H1 (cell line): ENCODE measurements at regions not wholly inside any gene's neighbourhood (a gene's known extent, or its start where the extent isn't known, plus 50 kb on each side); places are given as distances from the start of the nearest gene placed in this dataset.

ENCODE experiments used
- CTCF ChIA-PET: fragments of 300-600 bp; sonication (Branson Sonifier 250); formaldehyde crosslinking; loops from one replicate; lab custom pipeline; 2021; ENCODE audit not compliant: partially characterized antibody; lab: Charles Lee
- POLR2A ChIA-PET: fragments of 300-600 bp; sonication (Branson Sonifier 250); formaldehyde crosslinking; loops from one replicate; lab custom pipeline; 2021; ENCODE audit warnings: inconsistent platforms; ENCODE audit not compliant: partially characterized antibody; lab: Charles Lee
- DNase-seq, 2 experiments: peaks; one replicate each; pipeline versions ENCODE4 v3.0.0 to v3.0.0-alpha.2; 2010 to 2022; ENCODE audit warnings: low spot score in 2 of 2, low read depth in 1 of 2, mixed read lengths in 1 of 2
- FAIRE-seq: peaks from 2 replicates; lab custom pipeline; 2011; peaks lifted over from hg19 to GRCh38; lab: Jason Lieb, UNC
- H2AFZ ChIP-seq: 2 replicates; pipeline ENCODE4 v1.8.1; 2012; ENCODE audit warnings: low read length, inconsistent platforms
- H2AK5ac ChIP-seq: 2 replicates; pipeline ENCODE4 v1.6.1; 2013; ENCODE audit warnings: low read depth, low read length
- H2BK120ac ChIP-seq: replicated peaks from 2 replicates; pipeline ENCODE3; 2013; ENCODE audit warnings: low read depth, low read length, inconsistent platforms
- H2BK12ac ChIP-seq: 2 replicates; pipeline ENCODE4 v1.6.1; 2013; ENCODE audit warnings: low read depth, low read length
- H2BK15ac ChIP-seq: 2 replicates; pipeline ENCODE4 v1.6.1; 2013; ENCODE audit warnings: low read length
- H2BK20ac ChIP-seq: 2 replicates; pipeline ENCODE4 v1.6.1; 2013; ENCODE audit warnings: low read length
- H2BK5ac ChIP-seq: 2 replicates; pipeline ENCODE4 v1.6.1; 2013; ENCODE audit warnings: low read depth, low read length
- H3K14ac ChIP-seq: 2 replicates; pipeline ENCODE4 v1.6.1; 2013; ENCODE audit warnings: inconsistent platforms; ENCODE audit not compliant: insufficient read length
- H3K18ac ChIP-seq: 2 replicates; pipeline ENCODE4 v1.6.1; 2013; ENCODE audit warnings: low read length; ENCODE audit errors: extremely low read depth
- H3K23ac ChIP-seq: 2 replicates; pipeline ENCODE4 v1.6.1; 2013; ENCODE audit warnings: inconsistent platforms; ENCODE audit not compliant: insufficient read length
- H3K23me2 ChIP-seq: 2 replicates; pipeline ENCODE4 v1.6.1; 2013; ENCODE audit warnings: low read depth, low read length
- H3K27ac ChIP-seq: 2 replicates; pipeline ENCODE4 v1.6.1; 2011; ENCODE audit warnings: low read depth, low read length, inconsistent platforms
- H3K27me3 ChIP-seq, 4 experiments: replicated peaks in 1 of 4; 1 replicate in 1 of 4; 2 replicates in 3 of 4; pipeline versions ENCODE4 v1.6.1 to v1.8.1; 2011 to 2013; ENCODE audit warnings: low read length in 3 of 4, mild to moderate bottlenecking in 3 of 4, inconsistent platforms in 2 of 4, mixed read lengths in 2 of 4, moderate library complexity in 1 of 4; ENCODE audit not compliant: control insufficient read depth in 3 of 4, insufficient read depth in 3 of 4; ENCODE audit errors: extremely low read depth in 1 of 4
- H3K36me3 ChIP-seq, 4 experiments: 2 replicates each; pipeline versions ENCODE4 v1.6.1 to v1.8.1; 2011 to 2013; ENCODE audit warnings: mild to moderate bottlenecking in 4 of 4, low read length in 3 of 4, moderate library complexity in 2 of 4, control low read depth in 1 of 4, inconsistent platforms in 1 of 4; ENCODE audit not compliant: insufficient read depth in 4 of 4, control insufficient read depth in 2 of 4
- H3K4ac ChIP-seq: replicated peaks from 2 replicates; pipeline ENCODE3; 2013; ENCODE audit warnings: low read length, low read depth, mixed read lengths, inconsistent platforms; ENCODE audit not compliant: insufficient read length
- H3K4me1 ChIP-seq, 4 experiments: replicated peaks in 1 of 4; 1 replicate in 1 of 4; 2 replicates in 3 of 4; pipeline versions ENCODE4 v1.6.1 to v1.8.1; 2011 to 2013; ENCODE audit warnings: low read length in 3 of 4, inconsistent platforms in 2 of 4, mixed read lengths in 1 of 4; ENCODE audit not compliant: insufficient read depth in 4 of 4, control insufficient read depth in 3 of 4
- H3K4me2 ChIP-seq, 2 experiments: 2 replicates each; pipeline versions ENCODE4 v1.6.1 to v1.8.1; 2011 to 2013; ENCODE audit warnings: low read depth in 2 of 2, low read length in 2 of 2, control low read depth in 1 of 2, inconsistent platforms in 1 of 2, mild to moderate bottlenecking in 1 of 2; ENCODE audit not compliant: insufficient read depth in 1 of 2
- H3K4me3 ChIP-seq, 4 experiments: fragments of 200-600, 300-600 bp in 1 of 4; sonication (generic), shearing (Covaris generic), sonication (Bioruptor Twin) in 1 of 4; 2 replicates each; pipeline versions ENCODE4 v1.5.1 to v1.8.1; 2011 to 2016; ENCODE audit warnings: low read length in 4 of 4, low read depth in 3 of 4, control low read depth in 2 of 4, inconsistent platforms in 2 of 4, mild to moderate bottlenecking in 2 of 4, mixed read lengths in 1 of 4, moderate library complexity in 1 of 4; ENCODE audit not compliant: insufficient read depth in 2 of 4; ENCODE audit errors: extremely low read depth in 1 of 4
- H3K56ac ChIP-seq: replicated peaks from 2 replicates; pipeline ENCODE3; 2013; ENCODE audit warnings: low read depth, mild to moderate bottlenecking, mixed read lengths, low read length, inconsistent platforms; ENCODE audit not compliant: insufficient read length
- H3K79me1 ChIP-seq: 2 replicates; pipeline ENCODE4 v1.6.1; 2013; ENCODE audit warnings: low read depth, low read length, control low read depth
- H3K79me2 ChIP-seq, 2 experiments: 2 replicates each; pipeline versions ENCODE4 v1.6.1 to v1.8.1; 2012 to 2013; ENCODE audit warnings: low read length in 2 of 2, mild to moderate bottlenecking in 2 of 2, inconsistent platforms in 1 of 2; ENCODE audit not compliant: insufficient read depth in 2 of 2, control insufficient read depth in 1 of 2
- H3K9ac ChIP-seq, 4 experiments: replicated peaks in 1 of 4; 1 replicate in 1 of 4; 2 replicates in 3 of 4; pipeline versions ENCODE4 v1.6.1 to v1.8.1; 2011 to 2013; ENCODE audit warnings: low read depth in 3 of 4, low read length in 3 of 4, control low read depth in 2 of 4, mild to moderate bottlenecking in 2 of 4, moderate library complexity in 2 of 4, inconsistent platforms in 1 of 4; ENCODE audit errors: extremely low read depth in 1 of 4
- H3K9me3 ChIP-seq, 2 experiments: 2 replicates each; pipeline versions ENCODE4 v1.6.1 to v1.8.1; 2012 to 2013; ENCODE audit warnings: mild to moderate bottlenecking in 2 of 2, moderate library complexity in 2 of 2, control low read depth in 1 of 2, inconsistent platforms in 1 of 2, low read depth in 1 of 2, low read length in 1 of 2, mixed read lengths in 1 of 2; ENCODE audit not compliant: insufficient read depth in 2 of 2
- H4K20me1 ChIP-seq, 2 experiments: replicated peaks in 1 of 2; 2 replicates each; pipeline versions ENCODE3 to v1.8.1; 2011 to 2013; ENCODE audit warnings: inconsistent platforms in 2 of 2, low read length in 2 of 2, mild to moderate bottlenecking in 1 of 2; ENCODE audit not compliant: insufficient read depth in 2 of 2, control insufficient read depth in 1 of 2
- H4K5ac ChIP-seq: 2 replicates; pipeline ENCODE4 v1.6.1; 2013; ENCODE audit warnings: low read length, low read depth, mixed read lengths, inconsistent platforms; ENCODE audit not compliant: insufficient read length
- H4K8ac ChIP-seq: 2 replicates; pipeline ENCODE4 v1.8.0; 2013; ENCODE audit warnings: mild to moderate bottlenecking, moderate library complexity, low read length, inconsistent platforms; ENCODE audit not compliant: insufficient read depth; ENCODE audit errors: extremely low read depth
- H4K91ac ChIP-seq: replicated peaks from 2 replicates; pipeline ENCODE3; 2013; ENCODE audit warnings: low read length, mixed read lengths, inconsistent platforms; ENCODE audit not compliant: insufficient read length
- CEBPB ChIP-seq: IDR thresholded peaks from 2 replicates; pipeline ENCODE4 v1.6.1; 2012; ENCODE audit warnings: low read depth, low read length
- CHD2 ChIP-seq: IDR thresholded peaks from 2 replicates; pipeline ENCODE4 v1.6.1; 2012; ENCODE audit warnings: low read length, improper control_type of control experiment
- EP300 ChIP-seq, 2 experiments: IDR thresholded peaks; 1 replicate in 1 of 2; 2 replicates in 1 of 2; pipeline ENCODE4 v1.6.1; 2011 to 2012; ENCODE audit warnings: low read depth in 2 of 2, low read length in 2 of 2, mild to moderate bottlenecking in 2 of 2, borderline replicate concordance in 1 of 2, inconsistent platforms in 1 of 2, moderate library complexity in 1 of 2
- GABPA ChIP-seq: IDR thresholded peaks from 2 replicates; pipeline ENCODE4 v1.6.1; 2011; ENCODE audit warnings: mild to moderate bottlenecking, low read length, moderate library complexity, borderline replicate concordance; ENCODE audit not compliant: insufficient read depth
- HDAC2 ChIP-seq, 2 experiments: fragments of 300-600 bp in 1 of 2; sonication (generic) in 1 of 2; IDR thresholded peaks; 2 replicates each; pipeline ENCODE4 v1.6.1; 2011 to 2012; ENCODE audit warnings: low read depth in 2 of 2, low read length in 2 of 2, mild to moderate bottlenecking in 2 of 2, moderate library complexity in 2 of 2, borderline replicate concordance in 1 of 2, inconsistent platforms in 1 of 2
- JUN ChIP-seq: IDR thresholded peaks from 2 replicates; pipeline ENCODE4 v1.6.1; 2011; ENCODE audit warnings: low read depth, mild to moderate bottlenecking, improper control_type of control experiment, low read length
- MAFK ChIP-seq: IDR thresholded peaks from 2 replicates; pipeline ENCODE4 v1.6.1; 2012; ENCODE audit warnings: low read depth, mild to moderate bottlenecking, improper control_type of control experiment, low read length
- PHF8 ChIP-seq: fragments of 200-600 bp; sonication (generic); conservative IDR thresholded peaks from 2 replicates; pipeline ENCODE4 v1.7.1; 2012; ENCODE audit warnings: low read depth, mild to moderate bottlenecking, inconsistent platforms, low read length, moderate library complexity
- SIN3A ChIP-seq, 2 experiments: IDR thresholded peaks in 1 of 2; conservative IDR thresholded peaks in 1 of 2; 2 replicates each; pipeline ENCODE4 v1.6.1; 2011 to 2012; ENCODE audit warnings: low read length in 2 of 2, improper control_type of control experiment in 1 of 2, low read depth in 1 of 2, mild to moderate bottlenecking in 1 of 2
- SIX5 ChIP-seq: IDR thresholded peaks from 2 replicates; pipeline ENCODE4 v1.6.1; 2011; ENCODE audit warnings: mild to moderate bottlenecking, low read depth, low read length
- SRF ChIP-seq: IDR thresholded peaks from 2 replicates; pipeline ENCODE4 v1.6.1; 2011; ENCODE audit warnings: mild to moderate bottlenecking, low read depth, low read length, moderate library complexity
- TAF1 ChIP-seq: IDR thresholded peaks from 2 replicates; pipeline ENCODE4 v1.6.1; 2011; ENCODE audit warnings: mild to moderate bottlenecking, low read depth, low read length
- TCF12 ChIP-seq: IDR thresholded peaks from 2 replicates; pipeline ENCODE4 v1.6.1; 2011; ENCODE audit warnings: low read depth, mild to moderate bottlenecking, low read length
- YY1 ChIP-seq: IDR thresholded peaks from 2 replicates; pipeline ENCODE4 v1.6.1; 2011; ENCODE audit warnings: low read depth, mild to moderate bottlenecking, low read length
- WGBS, 2 experiments: shearing (Covaris generic) in 1 of 2; methylation state at CpG; one replicate each; pipeline versions ENCODE4 v1.1.6 to v1.1.7; 2013 to 2015; ENCODE audit warnings: low lambda C conversion rate in 2 of 2, mixed read lengths in 2 of 2, inconsistent platforms in 1 of 2, low coverage in 1 of 2, missing lambda C conversion rate in 1 of 2; ENCODE audit not compliant: insufficient replicate concordance in 2 of 2, insufficient coverage in 1 of 2, insufficient read length in 1 of 2; ENCODE audit errors: extremely low coverage in 1 of 2, missing lambda C conversion rate in 1 of 2; 5-methylcytosine and 5-hydroxymethylcytosine counted together
- TF ChIP-seq, protein P1 (sequence below): IDR thresholded peaks from 2 replicates; pipeline ENCODE4 v1.6.1; 2011; ENCODE audit warnings: low read depth, mild to moderate bottlenecking, low read length; ENCODE audit not compliant: insufficient read depth

DNA sequence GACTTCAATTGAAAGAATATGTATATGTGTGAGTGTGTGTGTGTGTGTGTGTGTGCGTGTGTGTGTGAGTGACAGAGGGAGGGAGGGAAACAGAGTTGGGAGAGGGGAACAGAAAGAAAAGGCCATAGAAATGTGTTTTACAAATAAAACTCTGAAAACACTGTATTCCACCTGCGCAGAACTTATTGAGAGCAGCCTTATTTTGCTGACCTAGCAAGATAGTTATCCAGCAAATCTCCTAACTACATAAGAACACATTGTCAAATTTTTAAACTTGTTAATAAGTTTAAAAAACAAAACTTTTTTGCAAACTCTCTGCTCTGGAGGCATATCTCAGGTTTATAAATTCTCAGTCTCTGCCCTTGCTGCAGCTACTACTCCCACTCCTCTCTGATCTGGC, 217.9 kb upstream of the NOCT start:
- FAIRE-seq (no peak), DNase-seq (no peak)
- H2BK20ac ChIP-seq: no peak overlapping the region
- no peak overlapping the region for H3K9ac ChIP-seq
- no peaks in the 10 kb centered on the region for H3K4me1 ChIP-seq
- POLR2A ChIA-PET: no interaction called here
- H4K5ac ChIP-seq: no peak overlapping the region
- no peak overlapping the region for H2AK5ac ChIP-seq
- H2BK120ac ChIP-seq: no peak overlapping the region
- H3K9me3 ChIP-seq: no peaks in the 10 kb centered on the region
- H3K4me2 ChIP-seq: no peak overlapping the region
- H3K14ac ChIP-seq: no peak overlapping the region
- no peaks in the 10 kb centered on the region for H3K23me2 ChIP-seq
- H2BK15ac ChIP-seq: no peak overlapping the region
- H4K91ac ChIP-seq: no peak overlapping the region
- CTCF ChIA-PET: no interaction called here
- WGBS, 2 experiments: 84% methylated on average over 2 of the region's 2 CpGs; no CpG with 5 or more reads in 1 of the 2 experiments
- H2BK12ac ChIP-seq: no peak overlapping the region
- no peaks in the 10 kb centered on the region for H3K36me3 ChIP-seq
- no peak overlapping the region for H2BK5ac ChIP-seq
- no peak overlapping the region for H3K4me3 ChIP-seq
- no peak overlapping the region for H3K4ac ChIP-seq
- H4K8ac ChIP-seq: no peak overlapping the region
- no peaks in the 10 kb centered on the region for H3K79me1 ChIP-seq
- no peak overlapping the region for H2AFZ ChIP-seq
- H3K56ac ChIP-seq: no peak overlapping the region
- H3K27ac ChIP-seq: no peak overlapping the region
- H3K27me3 ChIP-seq: peaks cover 0 to 1% (median 0%) of the 10 kb centered on the region in 4 experiments; a peak in 1 of 7 replicates
- H3K18ac ChIP-seq: no peak overlapping the region
- no peak overlapping the region for H3K23ac ChIP-seq
- H3K79me2 ChIP-seq: no peaks in the 10 kb centered on the region
- H4K20me1 ChIP-seq: no peaks in the 10 kb centered on the region
- no peak for TF ChIP-seq TAF1
- no peak for TF ChIP-seq GABPA
- TF ChIP-seq CEBPB: no peak
- TF ChIP-seq PHF8: no peak
- TF ChIP-seq SIN3A (conservative IDR thresholded peaks at IDR 0.05 in 1 of 2, IDR thresholded peaks at IDR 0.05 in 1 of 2; ENCODE audit: low read depth in 1 of 2, low read length in 2 of 2): no peak
- TF ChIP-seq EP300 (IDR thresholded peaks at IDR 0.05; ENCODE audit: borderline replicate concordance in 1 of 2, low read depth in 2 of 2, low read length in 2 of 2): no peak
- no peak for TF ChIP-seq YY1
- no peak for TF ChIP-seq CHD2
- TF ChIP-seq TCF12: no peak
- TF ChIP-seq HDAC2 (IDR thresholded peaks at IDR 0.05; ENCODE audit: borderline replicate concordance in 1 of 2, low read depth in 2 of 2, low read length in 2 of 2): no peak
- TF ChIP-seq MAFK: no peak
- no peak for TF ChIP-seq SRF
- TF ChIP-seq, protein P1, sequence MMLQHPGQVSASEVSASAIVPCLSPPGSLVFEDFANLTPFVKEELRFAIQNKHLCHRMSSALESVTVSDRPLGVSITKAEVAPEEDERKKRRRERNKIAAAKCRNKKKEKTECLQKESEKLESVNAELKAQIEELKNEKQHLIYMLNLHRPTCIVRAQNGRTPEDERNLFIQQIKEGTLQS: no peak
- no peak for TF ChIP-seq JUN
- no peak for TF ChIP-seq SIX5
